ENCODE measurements at regions not wholly inside any gene's neighbourhood (a gene's known extent, or its start where the extent isn't known, plus 50 kb on each side); places are given as distances from the start of the nearest gene placed in this dataset.

GRCh38 chr12:28110329-28110728, 79.9 kb upstream of the CCDC91 start:
- Histone ChIP-seq H3K4me1 (ENCODE audit: control insufficient read depth in 1 of 2, insufficient read depth in 2 of 2, low read length in 2 of 2) (no peaks in the 10 kb centered on the region), H3K27me3 (ENCODE audit: control insufficient read depth in 1 of 2, insufficient read depth in 2 of 2, low read length in 1 of 2) (no peaks in the 10 kb centered on the region), H3K27ac (ENCODE audit: low read depth in 1 of 2, low read length in 2 of 2) (no peak overlapping the region), H3K4me3 (ENCODE audit: low read length in 2 of 2) (no peak overlapping the region), H3K36me3 (ENCODE audit: control insufficient read depth in 1 of 2, insufficient read depth in 2 of 2, low read length in 1 of 2) (no peaks in the 10 kb centered on the region), H3K9me3 (ENCODE audit: control insufficient read depth, low read length) (no peaks in the 10 kb centered on the region)
- ATAC-seq (ENCODE audit: low FRiP score) (no peak), DNase-seq (no peak)
- intact Hi-C loops (cut with DNase I), result no loop called here
- WGBS, 2 donors, result 81% methylated on average over 3 of the region's 3 CpGs

- Histone ChIP-seq H3K4me1 (ENCODE audit: control insufficient read depth in 1 of 2, insufficient read depth in 2 of 2, low read length in 2 of 2) (no peaks in the 10 kb centered on the region), H3K27me3 (ENCODE audit: control insufficient read depth in 1 of 2, insufficient read depth in 2 of 2, low read length in 1 of 2) (no peaks in the 10 kb centered on the region), H3K4me3 (ENCODE audit: low read length in 2 of 2) (no peak overlapping the region), H3K9me3 (ENCODE audit: control insufficient read depth, low read length) (no peaks in the 10 kb centered on the region), H3K27ac (ENCODE audit: low read depth in 1 of 2, low read length in 2 of 2) (no peak overlapping the region), H3K36me3 (ENCODE audit: control insufficient read depth in 1 of 2, insufficient read depth in 2 of 2, low read length in 1 of 2) (no peaks in the 10 kb centered on the region)
- no peak for ATAC-seq (ENCODE audit: low FRiP score)
- intact Hi-C loops (cut with DNase I), result no loop called here
- 64% methylated on average over 2 of the region's 2 CpGs for WGBS, 2 donors
- DNase-seq, result no peak
These were observed 75.8 kb upstream of the CCDC91 start for GRCh38 chr12:28114488-28114887.

GRCh38 chr12:28121433-28121832, 68.8 kb upstream of the CCDC91 start:
- intact Hi-C loops (cut with DNase I), result no loop called here

GRCh38 chr12:28121899-28122655, 68.2 kb upstream of the CCDC91 start:
- intact Hi-C loops (cut with DNase I), result no loop called here
- DNase-seq (no peak), ATAC-seq (ENCODE audit: low FRiP score) (no peak)
- Histone ChIP-seq H3K27me3 (ENCODE audit: control insufficient read depth in 1 of 2, insufficient read depth in 2 of 2, low read length in 1 of 2) (no peaks in the 10 kb centered on the region), H3K4me1 (ENCODE audit: control insufficient read depth in 1 of 2, insufficient read depth in 2 of 2, low read length in 2 of 2) (no peaks in the 10 kb centered on the region), H3K9me3 (ENCODE audit: control insufficient read depth, low read length) (no peaks in the 10 kb centered on the region), H3K36me3 (ENCODE audit: control insufficient read depth in 1 of 2, insufficient read depth in 2 of 2, low read length in 1 of 2) (no peaks in the 10 kb centered on the region), H3K27ac (ENCODE audit: low read depth in 1 of 2, low read length in 2 of 2) (no peak overlapping the region), H3K4me3 (ENCODE audit: low read length in 2 of 2) (no peak overlapping the region)
- WGBS, 2 donors, result 71 to 78% methylated on average over 4 of the region's 4 CpGs

More at GRCh38 chr12:28121433-28121832, 68.8 kb upstream of the CCDC91 start:
- H3K36me3 ChIP-seq (ENCODE audit: control insufficient read depth in 1 of 2, insufficient read depth in 2 of 2, low read length in 1 of 2), result no peaks in the 10 kb centered on the region
- H3K9me3 ChIP-seq (ENCODE audit: control insufficient read depth, low read length), result no peaks in the 10 kb centered on the region
- H3K4me3 ChIP-seq (ENCODE audit: low read length in 2 of 2), result no peak overlapping the region
- ATAC-seq (ENCODE audit: low FRiP score) (no peak), DNase-seq (no peak)
- H3K4me1 ChIP-seq (ENCODE audit: control insufficient read depth in 1 of 2, insufficient read depth in 2 of 2, low read length in 2 of 2), result no peaks in the 10 kb centered on the region
- H3K27ac ChIP-seq (ENCODE audit: low read depth in 1 of 2, low read length in 2 of 2), result no peak overlapping the region
- H3K27me3 ChIP-seq (ENCODE audit: control insufficient read depth in 1 of 2, insufficient read depth in 2 of 2, low read length in 1 of 2), result no peaks in the 10 kb centered on the region
- WGBS, 2 donors, result 71% methylated on average over 1 of the region's 1 CpG

GRCh38 chr12:28122756-28123155, 67.5 kb upstream of the CCDC91 start:
- DNase-seq (no peak), ATAC-seq (ENCODE audit: low FRiP score) (no peak)
- intact Hi-C loops (cut with DNase I), result no loop called here
- H3K27me3 ChIP-seq (ENCODE audit: control insufficient read depth in 1 of 2, insufficient read depth in 2 of 2, low read length in 1 of 2), result no peaks in the 10 kb centered on the region
- WGBS, 2 donors, result 97 to 99% methylated on average over 3 of the region's 3 CpGs
- no peaks in the 10 kb centered on the region for H3K36me3 ChIP-seq (ENCODE audit: control insufficient read depth in 1 of 2, insufficient read depth in 2 of 2, low read length in 1 of 2)
- H3K27ac ChIP-seq (ENCODE audit: low read depth in 1 of 2, low read length in 2 of 2), result no peak overlapping the region
- H3K4me3 ChIP-seq (ENCODE audit: low read length in 2 of 2), result no peak overlapping the region
- no peaks in the 10 kb centered on the region for H3K4me1 ChIP-seq (ENCODE audit: control insufficient read depth in 1 of 2, insufficient read depth in 2 of 2, low read length in 2 of 2)
- no peaks in the 10 kb centered on the region for H3K9me3 ChIP-seq (ENCODE audit: control insufficient read depth, low read length)

GRCh38 chr12:28127455-28127854, 62.8 kb upstream of the CCDC91 start:
- Histone ChIP-seq H3K4me3 (ENCODE audit: low read length in 2 of 2) (no peak overlapping the region), H3K27ac (ENCODE audit: low read depth in 1 of 2, low read length in 2 of 2) (no peak overlapping the region), H3K4me1 (ENCODE audit: control insufficient read depth in 1 of 2, insufficient read depth in 2 of 2, low read length in 2 of 2) (peaks cover 4% of the 10 kb centered on the region in 2 donors), H3K9me3 (ENCODE audit: control insufficient read depth, low read length) (no peaks in the 10 kb centered on the region), H3K36me3 (ENCODE audit: control insufficient read depth in 1 of 2, insufficient read depth in 2 of 2, low read length in 1 of 2) (no peaks in the 10 kb centered on the region), H3K27me3 (ENCODE audit: control insufficient read depth in 1 of 2, insufficient read depth in 2 of 2, low read length in 1 of 2) (no peaks in the 10 kb centered on the region)
- ATAC-seq (ENCODE audit: low FRiP score), result no peak
- 96 to 98% methylated on average over 3 of the region's 3 CpGs for WGBS, 2 donors
- no peak for DNase-seq
- intact Hi-C loops (cut with DNase I), result no loop called here

GRCh38 chr12:28129031-28129430, 61.2 kb upstream of the CCDC91 start:
- WGBS, 2 donors, result 96 to 100% methylated on average over 1 of the region's 1 CpG
- H3K27ac ChIP-seq (ENCODE audit: low read depth in 1 of 2, low read length in 2 of 2), result no peak overlapping the region
- H3K9me3 ChIP-seq (ENCODE audit: control insufficient read depth, low read length), result no peaks in the 10 kb centered on the region
- peaks cover 4% of the 10 kb centered on the region in 2 donors for H3K4me1 ChIP-seq (ENCODE audit: control insufficient read depth in 1 of 2, insufficient read depth in 2 of 2, low read length in 2 of 2)
- ATAC-seq (ENCODE audit: low FRiP score), result no peak
- intact Hi-C loops (cut with DNase I), result no loop called here
- no peaks in the 10 kb centered on the region for H3K36me3 ChIP-seq (ENCODE audit: control insufficient read depth in 1 of 2, insufficient read depth in 2 of 2, low read length in 1 of 2)
- DNase-seq, result no peak
- no peaks in the 10 kb centered on the region for H3K27me3 ChIP-seq (ENCODE audit: control insufficient read depth in 1 of 2, insufficient read depth in 2 of 2, low read length in 1 of 2)
- no peak overlapping the region for H3K4me3 ChIP-seq (ENCODE audit: low read length in 2 of 2)

- H3K36me3 ChIP-seq (ENCODE audit: control insufficient read depth in 1 of 2, insufficient read depth in 2 of 2, low read length in 1 of 2), result no peaks in the 10 kb centered on the region
These were observed 60.0 kb upstream of the CCDC91 start for GRCh38 chr12:28130234-28130624.

More at GRCh38 chr12:28130234-28130624, 60.0 kb upstream of the CCDC91 start:
- peak overlapping the region; percentile 63 to 86 for H3K27ac ChIP-seq (ENCODE audit: low read depth in 1 of 2, low read length in 2 of 2)
- no peaks in the 10 kb centered on the region for H3K9me3 ChIP-seq (ENCODE audit: control insufficient read depth, low read length)
- 68 to 74% methylated on average over 2 of the region's 2 CpGs for WGBS, 2 donors
- H3K4me1 ChIP-seq (ENCODE audit: control insufficient read depth in 1 of 2, insufficient read depth in 2 of 2, low read length in 2 of 2), result peaks cover 4% of the 10 kb centered on the region in 2 donors
- ATAC-seq (ENCODE audit: low FRiP score) (no peak), DNase-seq (no peak)
- H3K27me3 ChIP-seq (ENCODE audit: control insufficient read depth in 1 of 2, insufficient read depth in 2 of 2, low read length in 1 of 2), result no peaks in the 10 kb centered on the region
- no peak overlapping the region for H3K4me3 ChIP-seq (ENCODE audit: low read length in 2 of 2)
- intact Hi-C loops (cut with DNase I), result loop anchor here in 1 of 2 donors (5.0 kb wide), 1 partner anchor 43 kb away; no protein-coding TSS in a partner anchor

Data from aorta (tissue), 5 donors.